ENCODE measurements at regions not wholly inside any gene's neighbourhood (a gene's known extent, or its start where the extent isn't known, plus 50 kb on each side); places are given as distances from the start of the nearest gene placed in this dataset.

- DNase-seq (ENCODE audit: low read depth in 2 of 2), result no peak
Observed at GRCh38 chr13:106736941-106737340, 169.0 kb upstream of the ARGLU1 start.

- no peak for DNase-seq (ENCODE audit: low read depth in 2 of 2)
Observed at GRCh38 chr13:106734198-106734597, 166.3 kb upstream of the ARGLU1 start.

GRCh38 chr13:106723036-106723435 lies 155.1 kb upstream of the ARGLU1 start:
- DNase-seq (ENCODE audit: low read depth in 2 of 2), result no peak

- DNase-seq (ENCODE audit: low read depth in 2 of 2), result no peak
Observed at GRCh38 chr13:106722620-106723019, 154.7 kb upstream of the ARGLU1 start.

- DNase-seq (ENCODE audit: low read depth in 2 of 2), result no peak
Observed at GRCh38 chr13:106721599-106721998, 153.7 kb upstream of the ARGLU1 start.

- no peak for DNase-seq (ENCODE audit: low read depth in 2 of 2)
Observed at GRCh38 chr13:106714271-106714982, 146.5 kb upstream of the ARGLU1 start.

GRCh38 chr13:106712381-106712780 lies 144.4 kb upstream of the ARGLU1 start:
- no peak for DNase-seq (ENCODE audit: low read depth in 2 of 2)

GRCh38 chr13:106710266-106710665 lies 142.3 kb upstream of the ARGLU1 start:
- DNase-seq (ENCODE audit: low read depth in 2 of 2), result no peak

- DNase-seq (ENCODE audit: low read depth in 2 of 2), result no peak
Observed at GRCh38 chr13:106709522-106709921, 141.6 kb upstream of the ARGLU1 start.

- DNase-seq (ENCODE audit: low read depth in 2 of 2), result no peak
Observed at GRCh38 chr13:106702505-106702904, 134.6 kb upstream of the ARGLU1 start.

GRCh38 chr13:106701771-106702341 lies 133.9 kb upstream of the ARGLU1 start:
- DNase-seq (ENCODE audit: low read depth in 2 of 2), result no peak

GRCh38 chr13:106700439-106700838 lies 132.5 kb upstream of the ARGLU1 start:
- DNase-seq (ENCODE audit: low read depth in 2 of 2), result no peak

GRCh38 chr13:106700007-106700406 lies 132.1 kb upstream of the ARGLU1 start:
- DNase-seq (ENCODE audit: low read depth in 2 of 2), result no peak

- no peak for DNase-seq (ENCODE audit: low read depth in 2 of 2)
Observed at GRCh38 chr13:106699311-106699710, 131.4 kb upstream of the ARGLU1 start.

GRCh38 chr13:106696719-106697118 lies 128.8 kb upstream of the ARGLU1 start:
- no peak for DNase-seq (ENCODE audit: low read depth in 2 of 2)

- no peak for DNase-seq (ENCODE audit: low read depth in 2 of 2)
Observed at GRCh38 chr13:106696140-106696539, 128.2 kb upstream of the ARGLU1 start.

GRCh38 chr13:106695139-106695538 lies 127.2 kb upstream of the ARGLU1 start:
- DNase-seq (ENCODE audit: low read depth in 2 of 2), result no peak

GRCh38 chr13:106691861-106692260 lies 123.9 kb upstream of the ARGLU1 start:
- DNase-seq (ENCODE audit: low read depth in 2 of 2), result no peak

GRCh38 chr13:106691341-106691740 lies 123.4 kb upstream of the ARGLU1 start:
- DNase-seq (ENCODE audit: low read depth in 2 of 2), result no peak

- no peak for DNase-seq (ENCODE audit: low read depth in 2 of 2)
Observed at GRCh38 chr13:106690779-106691178, 122.8 kb upstream of the ARGLU1 start.

- DNase-seq (ENCODE audit: low read depth in 2 of 2), result no peak
Observed at GRCh38 chr13:106689906-106690305, 122.0 kb upstream of the ARGLU1 start.

GRCh38 chr13:106688940-106689339 lies 121.0 kb upstream of the ARGLU1 start:
- DNase-seq (ENCODE audit: low read depth in 2 of 2), result no peak

GRCh38 chr13:106686163-106686562 lies 118.2 kb upstream of the ARGLU1 start:
- DNase-seq (ENCODE audit: low read depth in 2 of 2), result no peak

- no peak for DNase-seq (ENCODE audit: low read depth in 2 of 2)
Observed at GRCh38 chr13:106685143-106685542, 117.2 kb upstream of the ARGLU1 start.

Measured in stimulated activated CD8-positive, alpha-beta memory T cell treated with anti-CD3 and anti-CD28 coated beads, Interleukin-7, amount 100 ng/mL, for 1 hour (primary cell).